ENCODE measurements at regions not wholly inside any gene's neighbourhood (a gene's known extent, or its start where the extent isn't known, plus 50 kb on each side); places are given as distances from the start of the nearest gene placed in this dataset.
A peak's percentile ranks its signal among the peaks of the same experiment; 100 is the strongest.

DNA sequence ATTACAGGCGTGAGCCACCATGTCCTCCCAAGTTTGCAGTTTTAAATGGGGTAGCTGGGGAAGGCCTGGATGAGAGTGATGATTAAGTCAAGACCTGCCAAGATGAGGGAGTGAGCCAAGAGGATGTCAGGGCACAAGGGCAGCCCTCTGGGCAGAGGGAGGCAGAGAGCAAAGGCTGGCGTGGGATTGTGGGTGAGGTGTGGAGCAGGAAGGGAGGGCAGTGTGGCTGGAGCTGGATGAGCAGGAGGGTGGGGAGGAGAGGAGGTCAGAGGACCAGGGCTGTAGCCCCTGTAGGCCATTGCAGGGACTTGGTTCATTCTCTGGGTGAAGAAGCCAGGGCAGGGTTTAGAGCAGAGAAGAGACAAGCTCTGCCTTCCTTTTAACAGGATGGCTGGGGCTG lies 53.7 kb upstream of the CTNNA1 start:
- Histone ChIP-seq H3K4me3 (ENCODE audit: low read depth in 1 of 2, low read length in 2 of 2) (no peak overlapping the region), H3K27me3 (ENCODE audit: insufficient read depth, low read length, poor library complexity) (no peaks in the 10 kb centered on the region), H2AFZ (ENCODE audit: low read depth, low read length) (no peak overlapping the region), H4K20me1 (ENCODE audit: insufficient read depth, low read length) (no peaks in the 10 kb centered on the region), H3K9ac (ENCODE audit: low read depth, low read length) (no peak overlapping the region), H3K4me2 (ENCODE audit: insufficient read depth, low read length) (no peak overlapping the region), H3K27ac (ENCODE audit: low read length) (no peak overlapping the region), H3K36me3 (ENCODE audit: insufficient read depth, low read length) (no peaks in the 10 kb centered on the region), H3K79me2 (ENCODE audit: insufficient read depth, low read length) (no peaks in the 10 kb centered on the region), H3K4me1 (ENCODE audit: insufficient read depth, low read length) (peaks cover 16% of the 10 kb centered on the region), H3K9me3 (ENCODE audit: insufficient read depth, low read length, severe bottlenecking) (no peaks in the 10 kb centered on the region)
- DNase-seq, result no peak
- no peak for ATAC-seq (ENCODE audit: insufficient read depth, low read depth)
- TF ChIP-seq, protein P1, sequence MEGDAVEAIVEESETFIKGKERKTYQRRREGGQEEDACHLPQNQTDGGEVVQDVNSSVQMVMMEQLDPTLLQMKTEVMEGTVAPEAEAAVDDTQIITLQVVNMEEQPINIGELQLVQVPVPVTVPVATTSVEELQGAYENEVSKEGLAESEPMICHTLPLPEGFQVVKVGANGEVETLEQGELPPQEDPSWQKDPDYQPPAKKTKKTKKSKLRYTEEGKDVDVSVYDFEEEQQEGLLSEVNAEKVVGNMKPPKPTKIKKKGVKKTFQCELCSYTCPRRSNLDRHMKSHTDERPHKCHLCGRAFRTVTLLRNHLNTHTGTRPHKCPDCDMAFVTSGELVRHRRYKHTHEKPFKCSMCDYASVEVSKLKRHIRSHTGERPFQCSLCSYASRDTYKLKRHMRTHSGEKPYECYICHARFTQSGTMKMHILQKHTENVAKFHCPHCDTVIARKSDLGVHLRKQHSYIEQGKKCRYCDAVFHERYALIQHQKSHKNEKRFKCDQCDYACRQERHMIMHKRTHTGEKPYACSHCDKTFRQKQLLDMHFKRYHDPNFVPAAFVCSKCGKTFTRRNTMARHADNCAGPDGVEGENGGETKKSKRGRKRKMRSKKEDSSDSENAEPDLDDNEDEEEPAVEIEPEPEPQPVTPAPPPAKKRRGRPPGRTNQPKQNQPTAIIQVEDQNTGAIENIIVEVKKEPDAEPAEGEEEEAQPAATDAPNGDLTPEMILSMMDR (IDR thresholded peaks at IDR 0.05; ENCODE audit: borderline replicate concordance, extremely low read depth, low read length, poor library complexity, severe bottlenecking), result no peak
- TF ChIP-seq EZH2 (IDR thresholded peaks at IDR 0.05; ENCODE audit: borderline replicate concordance, low read depth, low read length, severe bottlenecking), result no peak

- ATAC-seq (ENCODE audit: insufficient read depth, low read depth), result peak; percentile 75
- no peak for TF ChIP-seq EZH2 (IDR thresholded peaks at IDR 0.05; ENCODE audit: borderline replicate concordance, low read depth, low read length, severe bottlenecking)
- TF ChIP-seq, protein P1 (IDR thresholded peaks at IDR 0.05; ENCODE audit: borderline replicate concordance, extremely low read depth, low read length, poor library complexity, severe bottlenecking), result no peak
- H3K9me3 ChIP-seq (ENCODE audit: insufficient read depth, low read length, severe bottlenecking), result no peaks in the 10 kb centered on the region
Observed at GRCh38 chr5:138698713-138699112, 54.5 kb upstream of the CTNNA1 start.

GRCh38 chr5:138697720-138698360 lies 55.4 kb upstream of the CTNNA1 start:
- no peak overlapping the region for H3K4me2 ChIP-seq (ENCODE audit: insufficient read depth, low read length)
- H3K4me1 ChIP-seq (ENCODE audit: insufficient read depth, low read length), result peaks cover 10% of the 10 kb centered on the region
- ATAC-seq (ENCODE audit: insufficient read depth, low read depth) (no peak), DNase-seq (no peak)
- H3K27ac ChIP-seq (ENCODE audit: low read length), result no peak overlapping the region
- H3K27me3 ChIP-seq (ENCODE audit: insufficient read depth, low read length, poor library complexity), result no peaks in the 10 kb centered on the region
- no peak overlapping the region for H3K9ac ChIP-seq (ENCODE audit: low read depth, low read length)
- no peak overlapping the region for H2AFZ ChIP-seq (ENCODE audit: low read depth, low read length)
- H3K4me3 ChIP-seq (ENCODE audit: low read depth in 1 of 2, low read length in 2 of 2), result no peak overlapping the region
- no peaks in the 10 kb centered on the region for H3K36me3 ChIP-seq (ENCODE audit: insufficient read depth, low read length)
- no peaks in the 10 kb centered on the region for H3K9me3 ChIP-seq (ENCODE audit: insufficient read depth, low read length, severe bottlenecking)
- TF ChIP-seq, protein P1 (IDR thresholded peaks at IDR 0.05; ENCODE audit: borderline replicate concordance, extremely low read depth, low read length, poor library complexity, severe bottlenecking), result no peak
- no peak for TF ChIP-seq EZH2 (IDR thresholded peaks at IDR 0.05; ENCODE audit: borderline replicate concordance, low read depth, low read length, severe bottlenecking)
- no peaks in the 10 kb centered on the region for H3K79me2 ChIP-seq (ENCODE audit: insufficient read depth, low read length)
- H4K20me1 ChIP-seq (ENCODE audit: insufficient read depth, low read length), result no peaks in the 10 kb centered on the region

More at GRCh38 chr5:138698713-138699112, 54.5 kb upstream of the CTNNA1 start:
- Histone ChIP-seq H3K36me3 (ENCODE audit: insufficient read depth, low read length) (no peaks in the 10 kb centered on the region), H3K9ac (ENCODE audit: low read depth, low read length) (no peak overlapping the region), H3K27ac (ENCODE audit: low read length) (no peak overlapping the region), H4K20me1 (ENCODE audit: insufficient read depth, low read length) (no peaks in the 10 kb centered on the region), H3K79me2 (ENCODE audit: insufficient read depth, low read length) (no peaks in the 10 kb centered on the region), H3K4me2 (ENCODE audit: insufficient read depth, low read length) (no peak overlapping the region), H3K4me1 (ENCODE audit: insufficient read depth, low read length) (peaks cover 10% of the 10 kb centered on the region), H3K4me3 (ENCODE audit: low read depth in 1 of 2, low read length in 2 of 2) (no peak overlapping the region), H3K27me3 (ENCODE audit: insufficient read depth, low read length, poor library complexity) (no peaks in the 10 kb centered on the region), H2AFZ (ENCODE audit: low read depth, low read length) (no peak overlapping the region)
- DNase-seq, result peak; percentile 43
